ENCODE measurements at regions not wholly inside any gene's neighbourhood (a gene's known extent, or its start where the extent isn't known, plus 50 kb on each side); places are given as distances from the start of the nearest gene placed in this dataset.

GRCh38 chr10:2464483-2464882, 602.9 kb upstream of the PFKP start:
- Histone ChIP-seq H3K79me1 (ENCODE audit: insufficient read depth, low read depth, low read length, poor library complexity, severe bottlenecking) (no peaks in the 10 kb centered on the region), H2BK15ac (ENCODE audit: low read depth, low read length) (no peak overlapping the region), H3K4ac (ENCODE audit: low read depth, low read length) (no peak overlapping the region), H3K56ac (ENCODE audit: insufficient read length, low read depth, low read length) (no peak overlapping the region), H4K5ac (ENCODE audit: insufficient read length, low read depth, low read length) (no peak overlapping the region), H3K18ac (ENCODE audit: insufficient read length, low read depth, low read length) (no peak overlapping the region), H3K4me2 (ENCODE audit: insufficient read depth, insufficient read length, low read length) (no peak overlapping the region), H4K8ac (replicated peaks; ENCODE audit: insufficient read length, low read depth, low read length) (no peak overlapping the region), H3T11ph (ENCODE audit: low read length) (no peak overlapping the region), H3K14ac (ENCODE audit: insufficient read depth, low read length) (no peak overlapping the region), H3K27me3 (ENCODE audit: insufficient read depth, low read length) (no peaks in the 10 kb centered on the region), H2BK20ac (ENCODE audit: low read depth, low read length, poor library complexity, severe bottlenecking) (no peak overlapping the region), H4K91ac (ENCODE audit: insufficient read length, low read depth, low read length) (no peak overlapping the region), H4K20me1 (ENCODE audit: control insufficient read depth, insufficient read depth, insufficient read length) (no peaks in the 10 kb centered on the region), H2AK5ac (ENCODE audit: insufficient read length, low read length) (no peak overlapping the region), H3K4me1 (ENCODE audit: insufficient read depth, low read length) (no peaks in the 10 kb centered on the region), H2BK120ac (ENCODE audit: low read depth, low read length, poor library complexity, severe bottlenecking) (no peak overlapping the region), H3K9ac (ENCODE audit: extremely low read depth, insufficient read length, low read length) (no peak overlapping the region), H3K9me3 (ENCODE audit: control insufficient read depth, low read depth, low read length) (no peaks in the 10 kb centered on the region), H3K23me2 (ENCODE audit: insufficient read length, low read depth, low read length, poor library complexity, severe bottlenecking) (no peaks in the 10 kb centered on the region), H2BK5ac (ENCODE audit: insufficient read length, low read length) (no peak overlapping the region), H3K23ac (ENCODE audit: insufficient read length, low read depth, low read length) (no peak overlapping the region), H2AFZ (ENCODE audit: low read length) (no peak overlapping the region), H3K27ac (ENCODE audit: insufficient read length, low read depth, low read length) (no peak overlapping the region), H3K79me2 (ENCODE audit: insufficient read depth, low read length) (no peaks in the 10 kb centered on the region), H2BK12ac (ENCODE audit: insufficient read length, low read depth, low read length) (no peak overlapping the region)
- no peak for DNase-seq
- no peak for TF ChIP-seq CTCF (conservative IDR thresholded peaks at IDR 0.05)
- H3K4me1 Mint-ChIP-seq: peaks cover 0 to 3% of the 10 kb centered on the region in 2 experiments; a peak in 1 of 4 replicates
- H3K4me3 Mint-ChIP-seq: no peak overlapping the region
- peaks cover 4 to 43% (median 10%) of the 10 kb centered on the region in 3 experiments; a peak in 5 of 7 replicates for H3K36me3 Mint-ChIP-seq (ENCODE audit: insufficient read depth in 1 of 3, low read depth in 3 of 3)
- no peak overlapping the region for H3K27ac Mint-ChIP-seq
- H3K9me3 Mint-ChIP-seq: peaks cover 24 to 38% of the 10 kb centered on the region in 2 experiments
- H3K27me3 Mint-ChIP-seq (ENCODE audit: low read depth): no peaks in the 10 kb centered on the region; the same call in 1 of the 2 replicates
